K562 (cell line): ENCODE measurements at regions not wholly inside any gene's neighbourhood (a gene's known extent, or its start where the extent isn't known, plus 50 kb on each side); places are given as distances from the start of the nearest gene placed in this dataset.

Source experiments
- ATAC-seq: fragments of 200-7000 bp; cut with Tn5 transposase; 3 replicates; pipeline ENCODE4 v1.9.1; 2020; ENCODE audit warnings: moderate library complexity
- BruUV-seq: library from RNA; stranded (reverse); fragments of 400-500 nt; replicated peaks from 2 replicates; lab custom pipeline; 2021; lab: Mats Ljungman, UMichigan
- CTCF ChIA-PET: fragments of 300-600 bp; formaldehyde crosslinking; extraction: SDS; loops from one replicate; lab custom pipeline; 2021; ENCODE audit warnings: low intra/inter-chr PET ratio; lab: Yijun Ruan, JAX
- POLR2A ChIA-PET: fragments of 300-600, 350-650 bp; sonication (Branson Sonifier 250); formaldehyde crosslinking; extraction: SDS; loops from one replicate; lab custom pipeline; 2021; ENCODE audit warnings: antibody characterized with exemption, inconsistent platforms; lab: Yijun Ruan, JAX
- DNase-seq, 4 experiments: peaks; one replicate each; pipeline versions ENCODE4 v3.0.0 to v3.0.0-alpha.2; 2011 to 2018; ENCODE audit warnings: low spot score in 3 of 4, mixed read lengths in 3 of 4; ENCODE audit errors: extremely low read depth in 1 of 4
- FAIRE-seq: peaks from 2 replicates; lab custom pipeline; 2011; peaks lifted over from hg19 to GRCh38; lab: Jason Lieb, UNC
- H2AFZ ChIP-seq: 2 replicates; pipeline ENCODE4 v1.6.0; 2011; ENCODE audit warnings: low read depth, low read length, control low read depth, inconsistent platforms
- H3K27ac ChIP-seq: fragments of 200-600 bp; 3 replicates; pipeline ENCODE4 v1.8.0; 2011; ENCODE audit warnings: low read depth, mild to moderate bottlenecking, control low read depth, inconsistent platforms, low read length, moderate library complexity, mixed read lengths; ENCODE audit errors: extremely low read depth
- H3K27me3 ChIP-seq, 2 experiments: fragments of 300-600 bp in 1 of 2; 2 replicates in 1 of 2; 3 replicates in 1 of 2; pipeline versions ENCODE4 v1.6.0 to v1.8.0; 2011; ENCODE audit warnings: inconsistent platforms in 2 of 2, low read length in 2 of 2, mild to moderate bottlenecking in 1 of 2, mixed read lengths in 1 of 2, moderate library complexity in 1 of 2; ENCODE audit not compliant: control insufficient read depth in 2 of 2, insufficient read depth in 2 of 2
- H3K36me3 ChIP-seq: fragments of 300-600 bp; 3 replicates; pipeline ENCODE4 v1.8.0; 2011; ENCODE audit warnings: mild to moderate bottlenecking, low read length, inconsistent platforms; ENCODE audit not compliant: control insufficient read depth, insufficient read depth
- H3K4me1 ChIP-seq, 2 experiments: fragments of 200-600 bp in 1 of 2; replicated peaks in 1 of 2; 2 replicates in 1 of 2; 3 replicates in 1 of 2; pipeline versions ENCODE4 v1.5.1 to v1.8.0; 2011; ENCODE audit warnings: inconsistent platforms in 2 of 2, low read length in 2 of 2, mild to moderate bottlenecking in 1 of 2, mixed read lengths in 1 of 2, moderate library complexity in 1 of 2; ENCODE audit not compliant: control insufficient read depth in 2 of 2, insufficient read depth in 2 of 2
- H3K4me2 ChIP-seq: 2 replicates; pipeline ENCODE4 v1.6.1; 2011; ENCODE audit warnings: low read length, control low read depth, inconsistent platforms, mixed read lengths; ENCODE audit not compliant: insufficient read depth
- H3K4me3 ChIP-seq: fragments of 200-600 bp; sonication (generic), shearing (Covaris generic); 2 replicates; pipeline ENCODE4 v1.5.1; 2016; ENCODE audit warnings: control low read depth, inconsistent platforms
- H3K79me2 ChIP-seq: fragments of 200-600 bp; 3 replicates; pipeline ENCODE4 v1.8.0; 2011; ENCODE audit warnings: low read length, inconsistent platforms; ENCODE audit not compliant: control insufficient read depth, insufficient read depth
- H3K9ac ChIP-seq, 2 experiments: 2 replicates each; pipeline versions ENCODE4 v1.6.0 to v1.6.1; 2011; ENCODE audit warnings: low read depth in 2 of 2, low read length in 2 of 2, control low read depth in 1 of 2, inconsistent platforms in 1 of 2, mild to moderate bottlenecking in 1 of 2, mixed read lengths in 1 of 2; ENCODE audit not compliant: insufficient read depth in 1 of 2
- H3K9me1 ChIP-seq: one replicate; pipeline ENCODE4 v1.6.0; 2011; ENCODE audit warnings: inconsistent platforms, mild to moderate bottlenecking, low read length, moderate library complexity; ENCODE audit not compliant: control insufficient read depth, insufficient read depth
- H3K9me3 ChIP-seq: replicated peaks from 2 replicates; pipeline ENCODE4 v1.5.1; 2011; ENCODE audit warnings: low read depth, low read length, inconsistent platforms; ENCODE audit not compliant: control insufficient read depth, insufficient read depth
- H4K20me1 ChIP-seq: replicated peaks from 2 replicates; pipeline ENCODE4 v1.6.1; 2011; ENCODE audit warnings: low read length, inconsistent platforms, mixed read lengths; ENCODE audit not compliant: control insufficient read depth, insufficient read depth
- BRCA1 ChIP-seq, 2 experiments: fragments of 450-650 bp in 1 of 2; sonication (generic) in 1 of 2; formaldehyde crosslinking in 1 of 2; IDR thresholded peaks; 2 replicates each; pipeline versions ENCODE4 v1.5.0 to v1.6.1; 2017 to 2020; ENCODE audit warnings: mild to moderate bottlenecking in 1 of 2, missing genetic modification reagents in 1 of 2
- CCAR2 ChIP-seq: fragments of 200-400 bp; formaldehyde crosslinking; IDR thresholded peaks from 2 replicates; pipeline ENCODE4 v1.6.1; 2017; ENCODE audit warnings: mild to moderate bottlenecking, low read depth, low read length
- CHD4 ChIP-seq: fragments of 200-600 bp; sonication (generic); IDR thresholded peaks from 3 replicates; pipeline ENCODE4 v1.6.1; 2012; ENCODE audit warnings: low read depth, mild to moderate bottlenecking, mixed read lengths, low read length, inconsistent platforms; ENCODE audit not compliant: insufficient read depth, insufficient replicate concordance, poor library complexity, severe bottlenecking
- ETS2 ChIP-seq: IDR thresholded peaks from 2 replicates; pipeline ENCODE4 v1.6.1; 2016; ENCODE audit warnings: borderline replicate concordance, missing genetic modification characterization, mild to moderate bottlenecking, moderate library complexity, missing compliant biosample characterization; ENCODE audit not compliant: poor library complexity, severe bottlenecking
- FOXP1 ChIP-seq: sonication (generic); formaldehyde crosslinking; IDR thresholded peaks from 2 replicates; pipeline ENCODE4 v1.8.0; 2022; ENCODE audit warnings: mild to moderate bottlenecking, missing genetic modification reagents
- ILK ChIP-seq: fragments of 450-650 bp; IDR thresholded peaks from 2 replicates; pipeline ENCODE4 v1.6.1; 2016; ENCODE audit warnings: missing genetic modification characterization, low read depth, mild to moderate bottlenecking, missing compliant biosample characterization, moderate library complexity, borderline replicate concordance
- JUN ChIP-seq, 2 experiments: sonication (generic) in 1 of 2; formaldehyde crosslinking in 1 of 2; IDR thresholded peaks; 2 replicates each; pipeline versions ENCODE4 v1.6.1 to v1.8.0; 2012 to 2022; ENCODE audit warnings: borderline replicate concordance in 2 of 2, mild to moderate bottlenecking in 2 of 2, improper control_type of control experiment in 1 of 2, low read depth in 1 of 2, low read length in 1 of 2, missing genetic modification reagents in 1 of 2
- LEF1 ChIP-seq: fragments of 450-650 bp; IDR thresholded peaks from 2 replicates; pipeline ENCODE4 v1.6.1; 2016; ENCODE audit warnings: mild to moderate bottlenecking
- ZNF316 ChIP-seq: fragments of 450-650 bp; IDR thresholded peaks from 2 replicates; pipeline ENCODE4 v1.6.1; 2016
- ZNF518B ChIP-seq: fragments of 250-450 bp; sonication (Bioruptor Pico); IDR thresholded peaks from 2 replicates; pipeline ENCODE4 v1.5.0; 2021; ENCODE audit warnings: mild to moderate bottlenecking, moderate library complexity
- WGBS: fragments of 100-300 bp; shearing (Covaris generic); methylation state at CpG from one replicate; pipeline ENCODE4 v1.1.6; 2016; ENCODE audit warnings: low coverage, mixed read lengths; ENCODE audit not compliant: insufficient coverage; ENCODE audit errors: missing lambda C conversion rate; 5-methylcytosine and 5-hydroxymethylcytosine counted together
- in situ Hi-C: fragments of 300-500 bp; cut with MboI; formaldehyde crosslinking; loops from 4 replicates; pipeline ENCODE4 v1.15.0; 2018; ENCODE audit warnings: inconsistent platforms, mixed read lengths
- intact Hi-C: fragments of 100-400 bp; cut with micrococcal nuclease; formaldehyde crosslinking; loops from 2 replicates; pipeline ENCODE4 v1.14.2; 2022
- TF ChIP-seq, protein P1 (sequence below): IDR thresholded peaks from 2 replicates; pipeline ENCODE4 v1.6.1; 2011; ENCODE audit warnings: borderline replicate concordance, low read depth, mild to moderate bottlenecking, moderate library complexity, low read length; ENCODE audit not compliant: insufficient read depth, poor library complexity, severe bottlenecking
- TF ChIP-seq, protein P2 (sequence below): fragments of 450-650 bp; IDR thresholded peaks from 2 replicates; pipeline ENCODE4 v1.7.0; 2016; ENCODE audit warnings: borderline replicate concordance

DNA sequence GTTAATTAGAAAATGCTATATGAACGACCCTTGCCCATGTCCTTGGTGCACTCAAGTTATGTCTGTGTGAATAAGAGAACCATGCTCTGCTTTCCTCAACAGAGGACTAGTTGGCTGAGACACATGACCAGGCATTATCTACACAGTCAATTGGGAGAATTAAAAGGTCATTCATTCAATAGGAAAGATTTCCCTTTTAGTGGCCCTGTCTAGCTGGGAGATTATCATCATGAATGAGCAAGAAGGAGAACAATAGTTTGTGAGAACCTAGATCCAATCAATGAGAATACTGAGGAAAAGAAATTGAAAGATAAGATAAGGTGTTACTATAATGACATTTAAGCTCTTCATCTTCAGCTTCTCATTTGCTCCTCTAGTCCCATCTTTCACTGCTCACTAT lies 1033.4 kb upstream of the LCORL start:
- Histone ChIP-seq H2AFZ (no peak overlapping the region), H3K9me3 (no peaks in the 10 kb centered on the region)
- BruUV-seq, result no TSS peak
- TF ChIP-seq, protein P1, sequence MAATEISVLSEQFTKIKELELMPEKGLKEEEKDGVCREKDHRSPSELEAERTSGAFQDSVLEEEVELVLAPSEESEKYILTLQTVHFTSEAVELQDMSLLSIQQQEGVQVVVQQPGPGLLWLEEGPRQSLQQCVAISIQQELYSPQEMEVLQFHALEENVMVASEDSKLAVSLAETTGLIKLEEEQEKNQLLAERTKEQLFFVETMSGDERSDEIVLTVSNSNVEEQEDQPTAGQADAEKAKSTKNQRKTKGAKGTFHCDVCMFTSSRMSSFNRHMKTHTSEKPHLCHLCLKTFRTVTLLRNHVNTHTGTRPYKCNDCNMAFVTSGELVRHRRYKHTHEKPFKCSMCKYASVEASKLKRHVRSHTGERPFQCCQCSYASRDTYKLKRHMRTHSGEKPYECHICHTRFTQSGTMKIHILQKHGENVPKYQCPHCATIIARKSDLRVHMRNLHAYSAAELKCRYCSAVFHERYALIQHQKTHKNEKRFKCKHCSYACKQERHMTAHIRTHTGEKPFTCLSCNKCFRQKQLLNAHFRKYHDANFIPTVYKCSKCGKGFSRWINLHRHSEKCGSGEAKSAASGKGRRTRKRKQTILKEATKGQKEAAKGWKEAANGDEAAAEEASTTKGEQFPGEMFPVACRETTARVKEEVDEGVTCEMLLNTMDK, result no peak
- TF ChIP-seq ILK (no peak), CHD4 (no peak), ZNF316 (no peak), ETS2 (tag) (no peak), FOXP1 (CRISPR knock-in tag) (no peak), LEF1 (no peak), CCAR2 (no peak), BRCA1 (IDR thresholded peaks at IDR 0.05) (no peak), BRCA1 (CRISPR knock-in tag; IDR thresholded peaks at IDR 0.05) (no peak), JUN (IDR thresholded peaks at IDR 0.05; ENCODE audit: borderline replicate concordance, low read depth, low read length) (no peak), JUN (CRISPR knock-in tag; IDR thresholded peaks at IDR 0.05; ENCODE audit: borderline replicate concordance) (no peak), ZNF518B (no peak)
- TF ChIP-seq, protein P2, sequence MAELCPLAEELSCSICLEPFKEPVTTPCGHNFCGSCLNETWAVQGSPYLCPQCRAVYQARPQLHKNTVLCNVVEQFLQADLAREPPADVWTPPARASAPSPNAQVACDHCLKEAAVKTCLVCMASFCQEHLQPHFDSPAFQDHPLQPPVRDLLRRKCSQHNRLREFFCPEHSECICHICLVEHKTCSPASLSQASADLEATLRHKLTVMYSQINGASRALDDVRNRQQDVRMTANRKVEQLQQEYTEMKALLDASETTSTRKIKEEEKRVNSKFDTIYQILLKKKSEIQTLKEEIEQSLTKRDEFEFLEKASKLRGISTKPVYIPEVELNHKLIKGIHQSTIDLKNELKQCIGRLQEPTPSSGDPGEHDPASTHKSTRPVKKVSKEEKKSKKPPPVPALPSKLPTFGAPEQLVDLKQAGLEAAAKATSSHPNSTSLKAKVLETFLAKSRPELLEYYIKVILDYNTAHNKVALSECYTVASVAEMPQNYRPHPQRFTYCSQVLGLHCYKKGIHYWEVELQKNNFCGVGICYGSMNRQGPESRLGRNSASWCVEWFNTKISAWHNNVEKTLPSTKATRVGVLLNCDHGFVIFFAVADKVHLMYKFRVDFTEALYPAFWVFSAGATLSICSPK, result no peak

More for the DNA sequence above, 1033.4 kb upstream of the LCORL start:
- in situ Hi-C loops (no loop called here), intact Hi-C loops (no loop called here)
- ChIA-PET CTCF (no interaction called here), POLR2A (no interaction called here)
- no peak overlapping the region for H3K27ac ChIP-seq
- FAIRE-seq (no peak), DNase-seq (no peak), ATAC-seq (no peak)
- no peak overlapping the region for H3K9ac ChIP-seq
- H3K4me1 ChIP-seq, result no peaks in the 10 kb centered on the region
- no peaks in the 10 kb centered on the region for H3K9me1 ChIP-seq
- H3K79me2 ChIP-seq, result no peaks in the 10 kb centered on the region
- no peak overlapping the region for H3K4me2 ChIP-seq
- no peak overlapping the region for H3K4me3 ChIP-seq
- no peaks in the 10 kb centered on the region for H3K36me3 ChIP-seq
- no peaks in the 10 kb centered on the region for H3K27me3 ChIP-seq
- 0% methylated on average over 1 of the region's 1 CpG for WGBS
- no peaks in the 10 kb centered on the region for H4K20me1 ChIP-seq
